Right hindlimb (tissue), 1 donor: ENCODE measurements at regions not wholly inside any gene's neighbourhood (a gene's known extent, or its start where the extent isn't known, plus 50 kb on each side); places are given as distances from the start of the nearest gene placed in this dataset.
"Not testable (repeated sequence)": the region's sequence is repeated elsewhere in the genome, so short reads cannot be mapped to it uniquely, and the experiment has no call there.

Experiments
- DNase-seq: peaks from one replicate; pipeline ENCODE4 v3.0.0-alpha.2; 2018

GRCh38 chr1:30010506-30011106 is 712.8 kb downstream of the MATN1 start:
- no peak for DNase-seq

- DNase-seq: no peak
Observed at GRCh38 chr1:30009720-30010119, 713.7 kb downstream of the MATN1 start.

GRCh38 chr1:30008998-30009657 is 714.3 kb downstream of the MATN1 start:
- no peak for DNase-seq

GRCh38 chr1:30008372-30008997 is 714.9 kb downstream of the MATN1 start:
- DNase-seq: no peak

- no peak for DNase-seq
Observed at GRCh38 chr1:30005972-30006619, 717.3 kb downstream of the MATN1 start.

GRCh38 chr1:30001732-30002039 is 721.7 kb downstream of the MATN1 start:
- no peak for DNase-seq

- DNase-seq: no peak
Observed at GRCh38 chr1:30001011-30001731, 722.2 kb downstream of the MATN1 start.

GRCh38 chr1:30000266-30000665 is 723.1 kb downstream of the MATN1 start:
- no peak for DNase-seq

GRCh38 chr1:29999595-29999994 is 723.8 kb downstream of the MATN1 start:
- no peak for DNase-seq

GRCh38 chr1:29998686-29999085 is 724.7 kb downstream of the MATN1 start:
- DNase-seq: no peak

GRCh38 chr1:29997818-29998217 is 725.6 kb downstream of the MATN1 start:
- not testable (repeated sequence) for DNase-seq

GRCh38 chr1:29993950-29994349 is 729.4 kb downstream of the MATN1 start:
- no peak for DNase-seq

- no peak for DNase-seq
Observed at GRCh38 chr1:29991815-29992214, 731.6 kb downstream of the MATN1 start.

GRCh38 chr1:29991025-29991424 is 732.4 kb downstream of the MATN1 start:
- DNase-seq: no peak

- DNase-seq: no peak
Observed at GRCh38 chr1:29990304-29990703, 733.1 kb downstream of the MATN1 start.

- DNase-seq: no peak
Observed at GRCh38 chr1:29986986-29987385, 736.4 kb downstream of the MATN1 start.

GRCh38 chr1:29985606-29985945 is 737.8 kb downstream of the MATN1 start:
- no peak for DNase-seq

- no peak for DNase-seq
Observed at GRCh38 chr1:29984862-29985605, 738.4 kb downstream of the MATN1 start.

GRCh38 chr1:29984166-29984861 is 739.1 kb downstream of the MATN1 start:
- DNase-seq: no peak

GRCh38 chr1:29983321-29983720 is 740.1 kb downstream of the MATN1 start:
- DNase-seq: no peak

- no peak for DNase-seq
Observed at GRCh38 chr1:29981586-29982239, 741.7 kb downstream of the MATN1 start.

GRCh38 chr1:29977550-29977949 is 741.2 kb downstream of the PTPRU start:
- DNase-seq: no peak
